HG03520 (cell line): ENCODE measurements at regions not wholly inside any gene's neighbourhood (a gene's known extent, or its start where the extent isn't known, plus 50 kb on each side); places are given as distances from the start of the nearest gene placed in this dataset.
"Not testable (repeated sequence)": the region's sequence is repeated elsewhere in the genome, so short reads cannot be mapped to it uniquely, and the experiment has no call there.

Source experiments
- ATAC-seq: cut with Tn5 transposase; IDR thresholded peaks from one replicate; pipeline ENCODE4 v1.9.1; 2021; ENCODE audit warnings: mild to moderate bottlenecking, moderate library complexity; ENCODE audit not compliant: unreplicated experiment

GRCh38 chr15:53133255-53133850 is 343.2 kb upstream of the ONECUT1 start:
- no peak for ATAC-seq

GRCh38 chr15:53130943-53131342 is 340.8 kb upstream of the ONECUT1 start:
- no peak for ATAC-seq

- ATAC-seq = no peak
Observed at GRCh38 chr15:53129121-53129904, 339.2 kb upstream of the ONECUT1 start.

GRCh38 chr15:53128652-53129051 is 338.5 kb upstream of the ONECUT1 start:
- no peak for ATAC-seq

GRCh38 chr15:53126144-53126543 is 336.0 kb upstream of the ONECUT1 start:
- ATAC-seq = no peak

- ATAC-seq = no peak
Observed at GRCh38 chr15:53122818-53123217, 332.7 kb upstream of the ONECUT1 start.

- ATAC-seq = not testable (repeated sequence)
Observed at GRCh38 chr15:53116915-53117314, 326.8 kb upstream of the ONECUT1 start.

- ATAC-seq = no peak
Observed at GRCh38 chr15:53116169-53116568, 326.0 kb upstream of the ONECUT1 start.

- ATAC-seq = no peak
Observed at GRCh38 chr15:53115563-53115962, 325.4 kb upstream of the ONECUT1 start.

- no peak for ATAC-seq
Observed at GRCh38 chr15:53114960-53115359, 324.8 kb upstream of the ONECUT1 start.

GRCh38 chr15:53110999-53111398 is 320.9 kb upstream of the ONECUT1 start:
- no peak for ATAC-seq

- no peak for ATAC-seq
Observed at GRCh38 chr15:53108319-53108718, 318.2 kb upstream of the ONECUT1 start.

- no peak for ATAC-seq
Observed at GRCh38 chr15:53107855-53108254, 317.7 kb upstream of the ONECUT1 start.

GRCh38 chr15:53106505-53107286 is 316.6 kb upstream of the ONECUT1 start:
- no peak for ATAC-seq

- no peak for ATAC-seq
Observed at GRCh38 chr15:53102483-53102882, 312.3 kb upstream of the ONECUT1 start.

GRCh38 chr15:53080484-53080883 is 290.3 kb upstream of the ONECUT1 start:
- no peak for ATAC-seq

GRCh38 chr15:53074221-53074620 is 284.1 kb upstream of the ONECUT1 start:
- no peak for ATAC-seq

GRCh38 chr15:53072077-53072476 is 281.9 kb upstream of the ONECUT1 start:
- ATAC-seq = no peak

GRCh38 chr15:53068636-53069035 is 278.5 kb upstream of the ONECUT1 start:
- no peak for ATAC-seq

GRCh38 chr15:53059273-53060043 is 269.3 kb upstream of the ONECUT1 start:
- no peak for ATAC-seq

- no peak for ATAC-seq
Observed at GRCh38 chr15:53046153-53046790, 256.1 kb upstream of the ONECUT1 start.
